K562 (cell line): ENCODE measurements at regions not wholly inside any gene's neighbourhood (a gene's known extent, or its start where the extent isn't known, plus 50 kb on each side); places are given as distances from the start of the nearest gene placed in this dataset.

Experiments used
- ATAC-seq: fragments of 200-7000 bp; cut with Tn5 transposase; 3 replicates; pipeline ENCODE4 v1.9.1; 2020; ENCODE audit warnings: moderate library complexity
- BruUV-seq: library from RNA; stranded (reverse); fragments of 400-500 nt; replicated peaks from 2 replicates; lab custom pipeline; 2021; lab: Mats Ljungman, UMichigan
- CTCF ChIA-PET: fragments of 300-600 bp; formaldehyde crosslinking; extraction: SDS; loops from one replicate; lab custom pipeline; 2021; ENCODE audit warnings: low intra/inter-chr PET ratio; lab: Yijun Ruan, JAX
- POLR2A ChIA-PET: fragments of 300-600, 350-650 bp; sonication (Branson Sonifier 250); formaldehyde crosslinking; extraction: SDS; loops from one replicate; lab custom pipeline; 2021; ENCODE audit warnings: antibody characterized with exemption, inconsistent platforms; lab: Yijun Ruan, JAX
- DNase-seq, 4 experiments: peaks; one replicate each; pipeline versions ENCODE4 v3.0.0 to v3.0.0-alpha.2; 2011 to 2018; ENCODE audit warnings: low spot score in 3 of 4, mixed read lengths in 3 of 4; ENCODE audit errors: extremely low read depth in 1 of 4
- FAIRE-seq: peaks from 2 replicates; lab custom pipeline; 2011; peaks lifted over from hg19 to GRCh38; lab: Jason Lieb, UNC
- H2AFZ ChIP-seq: 2 replicates; pipeline ENCODE4 v1.6.0; 2011; ENCODE audit warnings: low read depth, low read length, control low read depth, inconsistent platforms
- H3K27ac ChIP-seq: fragments of 200-600 bp; 3 replicates; pipeline ENCODE4 v1.8.0; 2011; ENCODE audit warnings: low read depth, mild to moderate bottlenecking, control low read depth, inconsistent platforms, low read length, moderate library complexity, mixed read lengths; ENCODE audit errors: extremely low read depth
- H3K27me3 ChIP-seq, 2 experiments: fragments of 300-600 bp in 1 of 2; 2 replicates in 1 of 2; 3 replicates in 1 of 2; pipeline versions ENCODE4 v1.6.0 to v1.8.0; 2011; ENCODE audit warnings: inconsistent platforms in 2 of 2, low read length in 2 of 2, mild to moderate bottlenecking in 1 of 2, mixed read lengths in 1 of 2, moderate library complexity in 1 of 2; ENCODE audit not compliant: control insufficient read depth in 2 of 2, insufficient read depth in 2 of 2
- H3K36me3 ChIP-seq: fragments of 300-600 bp; 3 replicates; pipeline ENCODE4 v1.8.0; 2011; ENCODE audit warnings: mild to moderate bottlenecking, low read length, inconsistent platforms; ENCODE audit not compliant: control insufficient read depth, insufficient read depth
- H3K4me1 ChIP-seq, 2 experiments: fragments of 200-600 bp in 1 of 2; replicated peaks in 1 of 2; 2 replicates in 1 of 2; 3 replicates in 1 of 2; pipeline versions ENCODE4 v1.5.1 to v1.8.0; 2011; ENCODE audit warnings: inconsistent platforms in 2 of 2, low read length in 2 of 2, mild to moderate bottlenecking in 1 of 2, mixed read lengths in 1 of 2, moderate library complexity in 1 of 2; ENCODE audit not compliant: control insufficient read depth in 2 of 2, insufficient read depth in 2 of 2
- H3K4me2 ChIP-seq: 2 replicates; pipeline ENCODE4 v1.6.1; 2011; ENCODE audit warnings: low read length, control low read depth, inconsistent platforms, mixed read lengths; ENCODE audit not compliant: insufficient read depth
- H3K4me3 ChIP-seq: fragments of 200-600 bp; sonication (generic), shearing (Covaris generic); 2 replicates; pipeline ENCODE4 v1.5.1; 2016; ENCODE audit warnings: control low read depth, inconsistent platforms
- H3K79me2 ChIP-seq: fragments of 200-600 bp; 3 replicates; pipeline ENCODE4 v1.8.0; 2011; ENCODE audit warnings: low read length, inconsistent platforms; ENCODE audit not compliant: control insufficient read depth, insufficient read depth
- H3K9ac ChIP-seq, 2 experiments: 2 replicates each; pipeline versions ENCODE4 v1.6.0 to v1.6.1; 2011; ENCODE audit warnings: low read depth in 2 of 2, low read length in 2 of 2, control low read depth in 1 of 2, inconsistent platforms in 1 of 2, mild to moderate bottlenecking in 1 of 2, mixed read lengths in 1 of 2; ENCODE audit not compliant: insufficient read depth in 1 of 2
- H3K9me1 ChIP-seq: one replicate; pipeline ENCODE4 v1.6.0; 2011; ENCODE audit warnings: inconsistent platforms, mild to moderate bottlenecking, low read length, moderate library complexity; ENCODE audit not compliant: control insufficient read depth, insufficient read depth
- H3K9me3 ChIP-seq: replicated peaks from 2 replicates; pipeline ENCODE4 v1.5.1; 2011; ENCODE audit warnings: low read depth, low read length, inconsistent platforms; ENCODE audit not compliant: control insufficient read depth, insufficient read depth
- H4K20me1 ChIP-seq: replicated peaks from 2 replicates; pipeline ENCODE4 v1.6.1; 2011; ENCODE audit warnings: low read length, inconsistent platforms, mixed read lengths; ENCODE audit not compliant: control insufficient read depth, insufficient read depth
- BRCA1 ChIP-seq, 2 experiments: fragments of 450-650 bp in 1 of 2; sonication (generic) in 1 of 2; formaldehyde crosslinking in 1 of 2; IDR thresholded peaks; 2 replicates each; pipeline versions ENCODE4 v1.5.0 to v1.6.1; 2017 to 2020; ENCODE audit warnings: mild to moderate bottlenecking in 1 of 2, missing genetic modification reagents in 1 of 2
- CAMTA2 ChIP-seq: fragments of 250-450 bp; sonication (Bioruptor Pico); conservative IDR thresholded peaks from 2 replicates; pipeline ENCODE4 v1.5.1; 2022
- ESRRB ChIP-seq: fragments of 250-450 bp; sonication (Bioruptor Pico); IDR thresholded peaks from 2 replicates; pipeline ENCODE4 v1.5.0; 2020; ENCODE audit warnings: mild to moderate bottlenecking, moderate library complexity, borderline replicate concordance
- EZH2 ChIP-seq: IDR thresholded peaks from 2 replicates; pipeline ENCODE4 v1.6.1; 2012; ENCODE audit warnings: low read depth, mild to moderate bottlenecking, inconsistent platforms, low read length, borderline replicate concordance
- HDAC6 ChIP-seq: IDR thresholded peaks from 2 replicates; pipeline ENCODE4 v1.6.1; 2012; ENCODE audit warnings: low read depth, mild to moderate bottlenecking, control low read depth, inconsistent platforms, low read length, moderate library complexity
- HMBOX1 ChIP-seq: sonication (generic); IDR thresholded peaks from 2 replicates; pipeline ENCODE4 v1.6.1; 2016
- NR4A1 ChIP-seq, 2 experiments: fragments of 250-450 bp in 1 of 2; fragments of 450-650 bp in 1 of 2; sonication (Bioruptor Pico) in 1 of 2; IDR thresholded peaks; 2 replicates each; pipeline versions ENCODE4 v1.4.0 to v1.6.1; 2016 to 2020; ENCODE audit warnings: mild to moderate bottlenecking in 2 of 2, missing compliant biosample characterization in 1 of 2, missing genetic modification characterization in 1 of 2, moderate library complexity in 1 of 2
- POLR2B ChIP-seq: fragments of 450-650 bp; IDR thresholded peaks from 2 replicates; pipeline ENCODE4 v1.6.1; 2018; ENCODE audit warnings: low read depth; ENCODE audit not compliant: partially characterized antibody
- RFX5 ChIP-seq: IDR thresholded peaks from 2 replicates; pipeline ENCODE4 v1.6.1; 2011; ENCODE audit warnings: low read depth, mild to moderate bottlenecking, improper control_type of control experiment, low read length
- ZBTB43 ChIP-seq: sonication (generic); formaldehyde crosslinking; IDR thresholded peaks from 2 replicates; pipeline ENCODE4 v1.8.0; 2023; ENCODE audit warnings: mild to moderate bottlenecking, missing genetic modification reagents
- ZNF12 ChIP-seq: sonication (generic); formaldehyde crosslinking; IDR thresholded peaks from 2 replicates; pipeline ENCODE4 v1.4.0; 2020; ENCODE audit warnings: mild to moderate bottlenecking, missing genetic modification reagents
- WGBS: fragments of 100-300 bp; shearing (Covaris generic); methylation state at CpG from one replicate; pipeline ENCODE4 v1.1.6; 2016; ENCODE audit warnings: low coverage, mixed read lengths; ENCODE audit not compliant: insufficient coverage; ENCODE audit errors: missing lambda C conversion rate; 5-methylcytosine and 5-hydroxymethylcytosine counted together
- in situ Hi-C: fragments of 300-500 bp; cut with MboI; formaldehyde crosslinking; loops from 4 replicates; pipeline ENCODE4 v1.15.0; 2018; ENCODE audit warnings: inconsistent platforms, mixed read lengths
- intact Hi-C: fragments of 100-400 bp; cut with micrococcal nuclease; formaldehyde crosslinking; loops from 2 replicates; pipeline ENCODE4 v1.14.2; 2022

- no peak for FAIRE-seq
Observed at GRCh38 chr19:28864577-28865042, 348.3 kb downstream of the UQCRFS1 start.

GRCh38 chr19:28864024-28864503 is 348.9 kb downstream of the UQCRFS1 start:
- CTCF ChIA-PET, result no interaction called here
- TF ChIP-seq ZBTB43 (CRISPR knock-in tag), result no peak
- TF ChIP-seq EZH2, result no peak
- no peak for TF ChIP-seq RFX5
- TF ChIP-seq ZNF12 (CRISPR knock-in tag), result no peak
- no peak for TF ChIP-seq CAMTA2
- no peak for TF ChIP-seq POLR2B
- TF ChIP-seq ESRRB, result no peak
- no peak for TF ChIP-seq HDAC6
- no peak for TF ChIP-seq BRCA1 (IDR thresholded peaks at IDR 0.05)
- no peak for TF ChIP-seq BRCA1 (CRISPR knock-in tag; IDR thresholded peaks at IDR 0.05)

More at GRCh38 chr19:28864577-28865042, 348.3 kb downstream of the UQCRFS1 start:
- no peak overlapping the region for H3K4me3 ChIP-seq
- H3K9ac ChIP-seq, result no peak overlapping the region
- no peak for TF ChIP-seq HMBOX1
- TF ChIP-seq NR4A1 (CRISPR knock-in tag; IDR thresholded peaks at IDR 0.05), result no peak
- TF ChIP-seq NR4A1 (tag; IDR thresholded peaks at IDR 0.05), result no peak
- no TSS peak for BruUV-seq
- POLR2A ChIA-PET, result no interaction called here
- no peaks in the 10 kb centered on the region for H3K9me3 ChIP-seq
- 0% methylated on average over 9 of the region's 9 CpGs for WGBS
- no peaks in the 10 kb centered on the region for H4K20me1 ChIP-seq
- H2AFZ ChIP-seq, result no peak overlapping the region
- CTCF ChIA-PET, result no interaction called here
- H3K27ac ChIP-seq, result no peak overlapping the region
- in situ Hi-C loops (no loop called here), intact Hi-C loops (no loop called here)
- peaks cover 0 to 6% of the 10 kb centered on the region in 2 experiments; a peak in 2 of 5 replicates for H3K27me3 ChIP-seq
- H3K36me3 ChIP-seq, result no peaks in the 10 kb centered on the region
- no peaks in the 10 kb centered on the region for H3K4me1 ChIP-seq
- H3K4me2 ChIP-seq, result no peak overlapping the region
- DNase-seq (no peak), ATAC-seq (no peak)
- H3K9me1 ChIP-seq, result no peaks in the 10 kb centered on the region
- H3K79me2 ChIP-seq, result no peaks in the 10 kb centered on the region

More at GRCh38 chr19:28864024-28864503, 348.9 kb downstream of the UQCRFS1 start:
- BruUV-seq, result no TSS peak
- H3K4me3 ChIP-seq, result no peak overlapping the region
- ATAC-seq (no peak), FAIRE-seq (no peak), DNase-seq (no peak)
- no peaks in the 10 kb centered on the region for H4K20me1 ChIP-seq
- 0% methylated on average over 8 of the region's 8 CpGs for WGBS
- H3K27me3 ChIP-seq, result peaks cover 0 to 4% of the 10 kb centered on the region in 2 experiments; a peak in 2 of 5 replicates
- no peaks in the 10 kb centered on the region for H3K9me3 ChIP-seq
- H3K9ac ChIP-seq, result no peak overlapping the region
- H3K9me1 ChIP-seq, result no peaks in the 10 kb centered on the region
- no peak overlapping the region for H3K4me2 ChIP-seq
- H2AFZ ChIP-seq, result no peak overlapping the region
- H3K27ac ChIP-seq, result no peak overlapping the region
- POLR2A ChIA-PET, result no interaction called here
- H3K36me3 ChIP-seq, result no peaks in the 10 kb centered on the region
- intact Hi-C loops (no loop called here), in situ Hi-C loops (no loop called here)
- no peaks in the 10 kb centered on the region for H3K4me1 ChIP-seq
- H3K79me2 ChIP-seq, result no peaks in the 10 kb centered on the region
